LNCaP clone FGC (cell line): ENCODE measurements at regions not wholly inside any gene's neighbourhood (a gene's known extent, or its start where the extent isn't known, plus 50 kb on each side); places are given as distances from the start of the nearest gene placed in this dataset.

ENCODE experiments used
- DNase-seq: peaks from one replicate; pipeline ENCODE4 v3.0.0-alpha.2; 2011; ENCODE audit warnings: low read depth
- H3K4me3 ChIP-seq: 2 replicates; pipeline ENCODE4 v1.5.1; 2011; ENCODE audit warnings: mild to moderate bottlenecking, low read depth, low read length, control low read depth
- CTCF ChIP-seq: IDR thresholded peaks from 2 replicates; pipeline ENCODE4 v1.5.1; 2012; ENCODE audit warnings: mild to moderate bottlenecking; ENCODE audit not compliant: control insufficient read depth, insufficient read depth; ENCODE audit errors: extremely low read depth

- no peak for DNase-seq
- no peak overlapping the region for H3K4me3 ChIP-seq
- no peak for TF ChIP-seq CTCF
Measured at GRCh38 chr1:184287001-184287400, 99.8 kb upstream of the C1orf21 start.

- no peak for DNase-seq
- no peak overlapping the region for H3K4me3 ChIP-seq
- no peak for TF ChIP-seq CTCF
Measured at GRCh38 chr1:184289825-184290550, 96.8 kb upstream of the C1orf21 start.

GRCh38 chr1:184291701-184292100, 95.1 kb upstream of the C1orf21 start:
- H3K4me3 ChIP-seq = no peak overlapping the region
- no peak for TF ChIP-seq CTCF
- DNase-seq = no peak

- no peak for DNase-seq
- no peak overlapping the region for H3K4me3 ChIP-seq
- TF ChIP-seq CTCF = no peak
Measured at GRCh38 chr1:184292101-184292500, 94.7 kb upstream of the C1orf21 start.

- no peak overlapping the region for H3K4me3 ChIP-seq
- no peak for DNase-seq
- no peak for TF ChIP-seq CTCF
Measured at GRCh38 chr1:184294101-184294500, 92.7 kb upstream of the C1orf21 start.

GRCh38 chr1:184296466-184297243, 90.2 kb upstream of the C1orf21 start:
- TF ChIP-seq CTCF = no peak
- DNase-seq = peak; percentile 23
- H3K4me3 ChIP-seq = no peak overlapping the region
